HG02943 (cell line): ENCODE measurements at regions not wholly inside any gene's neighbourhood (a gene's known extent, or its start where the extent isn't known, plus 50 kb on each side); places are given as distances from the start of the nearest gene placed in this dataset.

ENCODE experiments used
- ATAC-seq: cut with Tn5 transposase; IDR thresholded peaks from one replicate; pipeline ENCODE4 v1.9.1; 2021; ENCODE audit warnings: mild to moderate bottlenecking, low read depth, moderate library complexity; ENCODE audit not compliant: unreplicated experiment

- ATAC-seq = no peak
These were observed 97.6 kb downstream of the TM2D1 start for GRCh38 chr1:61627365-61627764.

- ATAC-seq = no peak
These were observed 98.1 kb downstream of the TM2D1 start for GRCh38 chr1:61626816-61627215.

GRCh38 chr1:61623852-61624251 lies 101.1 kb downstream of the TM2D1 start:
- no peak for ATAC-seq

- no peak for ATAC-seq
These were observed 104.4 kb downstream of the TM2D1 start for GRCh38 chr1:61620536-61620935.

GRCh38 chr1:61618755-61619154 lies 106.2 kb downstream of the TM2D1 start:
- no peak for ATAC-seq

GRCh38 chr1:61618193-61618592 lies 106.7 kb downstream of the TM2D1 start:
- no peak for ATAC-seq

- ATAC-seq = no peak
These were observed 108.1 kb downstream of the TM2D1 start for GRCh38 chr1:61616830-61617229.

- ATAC-seq = no peak
These were observed 112.3 kb downstream of the TM2D1 start for GRCh38 chr1:61612602-61613001.

- no peak for ATAC-seq
These were observed 115.9 kb downstream of the TM2D1 start for GRCh38 chr1:61609040-61609439.

- ATAC-seq = no peak
These were observed 117.5 kb downstream of the TM2D1 start for GRCh38 chr1:61607448-61607847.

GRCh38 chr1:61606448-61607312 lies 118.3 kb downstream of the TM2D1 start:
- no peak for ATAC-seq

- no peak for ATAC-seq
These were observed 119.2 kb downstream of the TM2D1 start for GRCh38 chr1:61605607-61606321.

GRCh38 chr1:61604684-61605083 lies 120.3 kb downstream of the TM2D1 start:
- ATAC-seq = no peak

- no peak for ATAC-seq
These were observed 120.7 kb downstream of the TM2D1 start for GRCh38 chr1:61604261-61604660.

- no peak for ATAC-seq
These were observed 122.3 kb downstream of the TM2D1 start for GRCh38 chr1:61602663-61603062.

- ATAC-seq = no peak
These were observed 127.3 kb downstream of the TM2D1 start for GRCh38 chr1:61597601-61598000.

GRCh38 chr1:61593331-61593730 lies 131.6 kb downstream of the TM2D1 start:
- no peak for ATAC-seq

GRCh38 chr1:61591351-61591750 lies 133.6 kb downstream of the TM2D1 start:
- no peak for ATAC-seq

- ATAC-seq = peak; percentile 84
These were observed 135.9 kb downstream of the TM2D1 start for GRCh38 chr1:61588736-61589672.

GRCh38 chr1:61585714-61586113 lies 139.2 kb downstream of the TM2D1 start:
- no peak for ATAC-seq

- no peak for ATAC-seq
These were observed 141.2 kb downstream of the TM2D1 start for GRCh38 chr1:61583703-61584102.
